Testis (tissue), 2 donors: ENCODE measurements at regions not wholly inside any gene's neighbourhood (a gene's known extent, or its start where the extent isn't known, plus 50 kb on each side); places are given as distances from the start of the nearest gene placed in this dataset.

Source experiments
- DNase-seq: peaks from one replicate; pipeline ENCODE4 v3.0.0-alpha.2; 2019
- H3K27ac ChIP-seq, 2 donors: fragments of 200-600 bp; sonication (generic); one replicate each; pipeline ENCODE4 v1.5.1; 2019
- H3K27me3 ChIP-seq: fragments of 200-600 bp; sonication (generic); one replicate; pipeline ENCODE4 v1.5.1; 2019
- H3K36me3 ChIP-seq: fragments of 200-600 bp; sonication (generic); one replicate; pipeline ENCODE4 v1.5.1; 2017; ENCODE audit warnings: low read depth; ENCODE audit errors: missing control alignments
- H3K4me1 ChIP-seq: fragments of 200-600 bp; sonication (generic); one replicate; pipeline ENCODE4 v1.5.1; 2019
- H3K4me3 ChIP-seq, 2 donors: fragments of 200-600 bp; sonication (generic); one replicate each; pipeline ENCODE4 v1.5.1; 2017 to 2019
- H3K9me3 ChIP-seq: fragments of 200-600 bp; sonication (generic); one replicate; pipeline ENCODE4 v1.5.1; 2017
- POLR2A ChIP-seq: fragments of 450-650 bp; IDR thresholded peaks from one replicate; pipeline ENCODE4 v1.6.1; 2017; ENCODE audit warnings: antibody characterized with exemption, mild to moderate bottlenecking, moderate library complexity
- WGBS, 2 donors: methylation state at CpG; one replicate each; pipeline ENCODE4 v1.1.5; 2018; 5-methylcytosine and 5-hydroxymethylcytosine counted together
- intact Hi-C: fragments of 100-400 bp; cut with DNase I; formaldehyde crosslinking; loops from one replicate; pipeline ENCODE4 v1.15.1; 2023; ENCODE audit warnings: low total_unique reads
- TF ChIP-seq, protein P1 (sequence below), 3 experiments: fragments of 450-650 bp in 2 of 3; fragments of 200-600 bp in 1 of 3; sonication (generic) in 1 of 3; IDR thresholded peaks; one replicate each; pipeline ENCODE4 v1.5.1; 2016 to 2019; ENCODE audit warnings: antibody characterized with exemption in 3 of 3, mild to moderate bottlenecking in 2 of 3, moderate library complexity in 1 of 3

DNA sequence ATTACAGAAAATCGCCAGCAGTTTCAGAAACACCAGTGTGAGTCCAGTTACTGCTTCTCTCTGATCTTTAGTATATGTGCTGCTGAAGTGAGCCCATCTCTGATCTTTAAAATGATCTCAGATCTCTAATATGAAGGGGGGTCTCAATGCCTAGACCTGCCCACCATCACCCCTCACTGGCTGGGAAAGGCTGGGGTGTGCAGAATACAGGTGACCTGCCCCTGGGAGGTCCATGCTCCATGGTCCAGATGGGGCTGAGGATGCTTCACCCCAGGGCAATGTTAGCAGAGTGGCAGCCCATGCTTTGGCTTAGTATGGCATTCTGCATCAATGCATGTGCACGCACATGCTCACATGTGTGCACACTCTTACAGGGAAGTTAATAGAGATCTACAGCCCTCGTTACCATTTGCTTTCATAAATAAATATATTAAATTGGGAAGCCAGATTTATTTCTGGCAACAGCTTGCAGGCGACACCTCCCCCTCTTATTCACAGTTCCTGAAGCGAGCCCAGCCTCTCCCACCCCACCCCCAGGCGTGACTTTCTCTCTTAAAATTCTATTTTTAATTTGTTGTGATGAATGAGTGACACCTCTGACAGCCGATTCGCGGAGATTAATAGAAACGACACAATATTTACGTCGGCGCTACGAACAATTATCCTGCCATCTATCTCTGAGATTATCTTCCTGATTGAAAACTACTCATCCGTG, 104.7 kb upstream of the ESRRB start:
- WGBS, 2 donors: 81 to 83% methylated on average over 15 of the region's 15 CpGs
- Histone ChIP-seq H3K36me3 (no peaks in the 10 kb centered on the region), H3K9me3 (no peaks in the 10 kb centered on the region), H3K27me3 (no peaks in the 10 kb centered on the region), H3K4me3 (no peak overlapping the region), H3K27ac (no peak overlapping the region), H3K4me1 (no peaks in the 10 kb centered on the region)
- TF ChIP-seq, protein P1, sequence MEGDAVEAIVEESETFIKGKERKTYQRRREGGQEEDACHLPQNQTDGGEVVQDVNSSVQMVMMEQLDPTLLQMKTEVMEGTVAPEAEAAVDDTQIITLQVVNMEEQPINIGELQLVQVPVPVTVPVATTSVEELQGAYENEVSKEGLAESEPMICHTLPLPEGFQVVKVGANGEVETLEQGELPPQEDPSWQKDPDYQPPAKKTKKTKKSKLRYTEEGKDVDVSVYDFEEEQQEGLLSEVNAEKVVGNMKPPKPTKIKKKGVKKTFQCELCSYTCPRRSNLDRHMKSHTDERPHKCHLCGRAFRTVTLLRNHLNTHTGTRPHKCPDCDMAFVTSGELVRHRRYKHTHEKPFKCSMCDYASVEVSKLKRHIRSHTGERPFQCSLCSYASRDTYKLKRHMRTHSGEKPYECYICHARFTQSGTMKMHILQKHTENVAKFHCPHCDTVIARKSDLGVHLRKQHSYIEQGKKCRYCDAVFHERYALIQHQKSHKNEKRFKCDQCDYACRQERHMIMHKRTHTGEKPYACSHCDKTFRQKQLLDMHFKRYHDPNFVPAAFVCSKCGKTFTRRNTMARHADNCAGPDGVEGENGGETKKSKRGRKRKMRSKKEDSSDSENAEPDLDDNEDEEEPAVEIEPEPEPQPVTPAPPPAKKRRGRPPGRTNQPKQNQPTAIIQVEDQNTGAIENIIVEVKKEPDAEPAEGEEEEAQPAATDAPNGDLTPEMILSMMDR (IDR thresholded peaks at IDR 0.05): no peak
- TF ChIP-seq POLR2A: no peak
- intact Hi-C loops: no loop called here
- no peak for DNase-seq

DNA sequence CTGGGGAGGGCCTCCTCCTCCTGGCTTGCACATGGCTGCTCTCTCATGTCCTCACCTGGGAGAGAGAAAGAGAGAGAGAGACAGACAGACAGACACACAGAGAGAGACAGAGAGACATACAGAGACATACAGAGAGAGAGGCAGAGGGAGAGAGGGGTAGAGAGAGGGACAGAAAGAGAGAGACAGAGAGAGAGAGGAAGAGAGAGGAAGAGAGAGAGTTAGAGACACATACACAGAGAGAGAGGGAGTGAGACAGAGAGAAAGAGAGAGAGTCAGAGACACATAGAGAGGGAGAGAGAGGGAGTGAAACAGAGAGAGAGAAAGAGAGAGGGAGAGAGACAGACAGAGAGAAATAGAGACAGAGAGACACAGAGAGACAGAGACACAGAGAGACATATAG, 103.6 kb upstream of the ESRRB start:
- no peak for DNase-seq
- no peaks in the 10 kb centered on the region for H3K9me3 ChIP-seq

DNA sequence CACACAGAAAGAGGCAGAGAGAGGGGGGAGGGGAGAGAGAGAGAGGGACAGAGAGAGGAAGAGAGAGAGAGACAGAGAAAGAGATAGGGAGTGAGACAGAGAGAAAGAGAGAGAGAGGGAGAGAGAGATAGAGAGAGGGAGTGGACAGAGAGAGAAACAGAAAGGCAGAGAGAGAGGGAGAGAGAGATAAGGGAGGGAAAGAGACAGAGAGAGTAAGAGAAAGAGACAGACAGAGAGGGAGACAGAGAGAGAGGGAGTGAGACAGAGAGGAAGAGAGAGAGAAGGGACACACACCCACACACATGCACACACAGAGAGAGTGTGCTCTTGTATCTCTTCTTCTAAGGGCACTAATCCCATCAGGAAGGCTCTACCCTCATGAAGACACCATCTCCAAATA, 103.2 kb upstream of the ESRRB start:
- intact Hi-C loops: no loop called here
- no peaks in the 10 kb centered on the region for H3K9me3 ChIP-seq
- H3K4me3 ChIP-seq: no peak overlapping the region

More for the DNA sequence above, 103.6 kb upstream of the ESRRB start:
- no peak for TF ChIP-seq POLR2A
- TF ChIP-seq, protein P1 (IDR thresholded peaks at IDR 0.05): no peak
- no peaks in the 10 kb centered on the region for H3K27me3 ChIP-seq
- no peak overlapping the region for H3K4me3 ChIP-seq
- H3K36me3 ChIP-seq: no peaks in the 10 kb centered on the region
- intact Hi-C loops: no loop called here
- no peak overlapping the region for H3K27ac ChIP-seq
- no peaks in the 10 kb centered on the region for H3K4me1 ChIP-seq

DNA sequence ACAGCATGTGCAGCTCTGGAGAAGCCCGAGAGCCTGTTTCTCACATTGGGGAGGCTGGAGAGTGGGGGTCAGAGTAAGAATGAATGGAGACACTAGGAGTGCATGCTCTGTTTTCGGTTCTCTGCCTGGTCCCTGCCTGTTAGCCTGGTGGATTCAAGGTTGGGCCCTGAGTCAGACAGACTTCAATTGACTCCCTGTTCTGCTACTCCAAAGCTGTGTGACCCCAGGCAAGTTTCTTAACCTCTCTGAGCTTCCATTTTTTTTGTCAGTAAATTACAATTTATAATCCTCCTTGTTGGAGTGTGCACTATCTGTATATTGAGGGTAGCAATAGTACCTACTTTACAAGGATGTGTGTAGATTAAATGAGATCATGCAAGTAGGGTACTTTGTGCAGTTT, 102.6 kb upstream of the ESRRB start:
- DNase-seq: no peak
- WGBS, 2 donors: 73 to 76% methylated on average over 2 of the region's 2 CpGs
- TF ChIP-seq, protein P1 (IDR thresholded peaks at IDR 0.05): no peak
- no peak for TF ChIP-seq POLR2A
- Histone ChIP-seq H3K27me3 (no peaks in the 10 kb centered on the region), H3K9me3 (no peaks in the 10 kb centered on the region), H3K4me1 (no peaks in the 10 kb centered on the region), H3K27ac (no peak overlapping the region), H3K36me3 (no peaks in the 10 kb centered on the region), H3K4me3 (no peak overlapping the region)
- intact Hi-C loops: no loop called here

More for the DNA sequence above, 103.2 kb upstream of the ESRRB start:
- no peaks in the 10 kb centered on the region for H3K27me3 ChIP-seq
- DNase-seq: no peak
- no peaks in the 10 kb centered on the region for H3K36me3 ChIP-seq
- H3K27ac ChIP-seq: no peak overlapping the region
- H3K4me1 ChIP-seq: no peaks in the 10 kb centered on the region
- no peak for TF ChIP-seq POLR2A
- TF ChIP-seq, protein P1 (IDR thresholded peaks at IDR 0.05): no peak

DNA sequence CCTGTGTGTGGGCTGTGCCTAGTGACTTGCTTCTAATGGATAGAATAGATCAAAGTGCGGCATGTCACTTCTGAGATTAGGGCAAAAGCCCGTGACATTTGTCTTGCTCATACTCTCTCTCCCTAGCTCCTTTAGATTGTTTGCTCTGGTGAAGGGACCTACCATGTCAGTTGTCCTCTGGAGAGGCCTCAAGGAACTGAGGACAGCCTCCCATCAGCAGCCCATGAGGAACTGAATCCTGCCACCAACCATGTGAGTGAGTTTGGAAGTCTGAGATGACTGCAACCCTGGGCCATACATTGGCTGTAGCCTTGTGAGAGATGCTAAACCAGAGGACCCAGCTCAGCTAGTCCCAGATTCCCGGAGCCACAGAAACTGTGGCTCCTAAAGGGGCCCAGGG, 101.6 kb upstream of the ESRRB start:
- intact Hi-C loops: no loop called here
- no peaks in the 10 kb centered on the region for H3K9me3 ChIP-seq

More for the DNA sequence above, 101.6 kb upstream of the ESRRB start:
- no peak overlapping the region for H3K4me3 ChIP-seq
- TF ChIP-seq, protein P1 (IDR thresholded peaks at IDR 0.05): no peak
- TF ChIP-seq POLR2A: no peak
- H3K27ac ChIP-seq: no peak overlapping the region
- 88% methylated on average over 3 of the region's 3 CpGs for WGBS, 2 donors
- H3K27me3 ChIP-seq: no peaks in the 10 kb centered on the region
- no peak for DNase-seq
- no peaks in the 10 kb centered on the region for H3K4me1 ChIP-seq
- no peaks in the 10 kb centered on the region for H3K36me3 ChIP-seq
